Astrocyte (in vitro differentiated cells and primary cell): ENCODE measurements at regions not wholly inside any gene's neighbourhood (a gene's known extent, or its start where the extent isn't known, plus 50 kb on each side); places are given as distances from the start of the nearest gene placed in this dataset.

Experiments used
- DNase-seq: peaks from one replicate; pipeline ENCODE4 v3.0.0-alpha.2; 2010; ENCODE audit warnings: low read depth
- FAIRE-seq: peaks from 2 replicates; lab custom pipeline; 2011; peaks lifted over from hg19 to GRCh38; lab: Jason Lieb, UNC
- H2AFZ ChIP-seq: 2 replicates; pipeline ENCODE4 v1.6.0; 2012; ENCODE audit warnings: low read depth, low read length, inconsistent platforms
- H3K27ac ChIP-seq: 2 replicates; pipeline ENCODE4 v1.5.1; 2011; ENCODE audit warnings: low read depth, low read length, inconsistent platforms
- H3K27me3 ChIP-seq: 2 replicates; pipeline ENCODE4 v1.6.0; 2011; ENCODE audit warnings: low read length, inconsistent platforms; ENCODE audit not compliant: insufficient read depth
- H3K36me3 ChIP-seq: 2 replicates; pipeline ENCODE4 v1.5.1; 2011; ENCODE audit warnings: low read length, inconsistent platforms; ENCODE audit not compliant: insufficient read depth
- H3K4me1 ChIP-seq: 2 replicates; pipeline ENCODE4 v1.5.1; 2011; ENCODE audit warnings: low read length, inconsistent platforms; ENCODE audit not compliant: insufficient read depth
- H3K4me2 ChIP-seq: 2 replicates; pipeline ENCODE4 v1.6.0; 2012; ENCODE audit warnings: low read length, inconsistent platforms
- H3K4me3 ChIP-seq: 2 replicates; pipeline ENCODE4 v1.5.1; 2011; ENCODE audit warnings: low read depth, mild to moderate bottlenecking, low read length, inconsistent platforms; ENCODE audit not compliant: insufficient read depth
- H3K79me2 ChIP-seq: 2 replicates; pipeline ENCODE4 v1.6.0; 2012; ENCODE audit warnings: mild to moderate bottlenecking, low read length, inconsistent platforms; ENCODE audit not compliant: insufficient read depth
- H3K9ac ChIP-seq: 2 replicates; pipeline ENCODE4 v1.6.0; 2012; ENCODE audit warnings: mild to moderate bottlenecking, low read length, inconsistent platforms
- H3K9me3 ChIP-seq: 2 replicates; pipeline ENCODE4 v1.5.1; 2012; ENCODE audit warnings: low read depth, mild to moderate bottlenecking, low read length, inconsistent platforms; ENCODE audit not compliant: insufficient read depth
- H4K20me1 ChIP-seq: 2 replicates; pipeline ENCODE4 v1.6.0; 2012; ENCODE audit warnings: low read length, inconsistent platforms; ENCODE audit not compliant: insufficient read depth
- H3K27ac Mint-ChIP-seq: one replicate; pipeline ENCODE4 v1.8.0; 2021; ENCODE audit warnings: mild to moderate bottlenecking, mixed read lengths; ENCODE audit not compliant: unreplicated experiment
- H3K27me3 Mint-ChIP-seq: one replicate; pipeline ENCODE4 v1.8.0; 2021; ENCODE audit warnings: low read depth, mixed read lengths; ENCODE audit not compliant: unreplicated experiment
- H3K36me3 Mint-ChIP-seq: one replicate; pipeline ENCODE4 v1.8.0; 2021; ENCODE audit warnings: low read depth, mixed read lengths; ENCODE audit not compliant: unreplicated experiment
- H3K4me1 Mint-ChIP-seq: one replicate; pipeline ENCODE4 v1.8.0; 2021; ENCODE audit warnings: low read depth, mixed read lengths; ENCODE audit not compliant: unreplicated experiment
- H3K4me3 Mint-ChIP-seq: one replicate; pipeline ENCODE4 v1.8.0; 2021; ENCODE audit warnings: mild to moderate bottlenecking, moderate library complexity, mixed read lengths; ENCODE audit not compliant: unreplicated experiment
- H3K9me3 Mint-ChIP-seq: one replicate; pipeline ENCODE4 v1.8.0; 2021; ENCODE audit warnings: mild to moderate bottlenecking, mixed read lengths; ENCODE audit not compliant: unreplicated experiment
- EZH2 ChIP-seq: IDR thresholded peaks from 2 replicates; pipeline ENCODE4 v1.6.1; 2012; ENCODE audit warnings: mild to moderate bottlenecking, low read length, inconsistent platforms; ENCODE audit not compliant: insufficient read depth
- TF ChIP-seq, protein P1 (sequence below): IDR thresholded peaks from 2 replicates; pipeline ENCODE4 v1.5.1; 2011; ENCODE audit warnings: low read depth, mild to moderate bottlenecking, inconsistent platforms, low read length, moderate library complexity; ENCODE audit not compliant: insufficient read depth

DNA sequence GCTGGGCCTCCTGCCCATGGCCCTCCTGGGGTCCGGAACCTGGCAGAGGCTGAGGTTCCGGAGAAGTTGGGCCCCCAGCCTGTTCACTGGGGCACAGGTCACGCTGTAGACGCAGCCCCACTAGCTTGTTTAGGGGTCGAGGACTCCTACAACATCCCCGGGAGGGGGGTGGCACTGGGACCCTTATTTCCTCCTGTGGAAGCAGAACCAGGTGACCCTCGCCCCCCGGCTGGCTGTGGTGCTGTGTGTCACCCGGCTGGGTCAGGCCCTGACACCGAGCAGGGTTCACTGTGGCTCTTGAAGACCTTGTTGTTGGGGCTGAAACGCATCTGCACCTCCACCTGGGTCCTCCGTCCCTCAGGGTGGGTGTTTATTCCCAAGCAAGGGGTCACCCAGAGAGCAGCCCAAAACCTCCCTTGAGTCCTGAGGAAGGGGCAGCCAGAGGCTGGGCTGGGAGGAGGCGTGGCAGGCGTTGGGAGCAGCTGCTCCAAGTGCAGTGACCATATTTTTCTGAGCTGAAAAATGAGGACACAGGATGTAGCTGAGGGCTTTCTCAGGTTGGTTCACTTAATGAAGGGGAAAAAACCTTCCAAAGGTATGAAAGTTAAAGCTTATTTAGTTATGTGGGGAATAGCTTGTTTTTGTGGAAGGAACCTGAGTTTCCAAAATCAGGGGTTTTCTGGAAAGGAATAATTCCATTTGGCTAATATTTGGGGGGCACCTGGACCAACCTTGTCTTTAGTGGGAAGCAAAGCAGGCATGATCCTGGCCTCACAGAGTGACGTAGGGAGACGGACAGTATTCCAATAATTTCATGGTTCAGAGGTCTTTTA, 164.7 kb upstream of the IER5L start:
- H3K27me3 Mint-ChIP-seq = peaks cover 3% of the 10 kb centered on the region
- no peak overlapping the region for H3K27ac Mint-ChIP-seq
- FAIRE-seq (no peak), DNase-seq (no peak)
- Histone ChIP-seq H2AFZ (no peak overlapping the region), H4K20me1 (no peaks in the 10 kb centered on the region), H3K4me3 (no peak overlapping the region), H3K79me2 (no peaks in the 10 kb centered on the region), H3K9ac (no peak overlapping the region), H3K9me3 (no peaks in the 10 kb centered on the region), H3K27ac (no peak overlapping the region), H3K4me2 (no peak overlapping the region), H3K36me3 (no peaks in the 10 kb centered on the region), H3K4me1 (peaks cover 11% of the 10 kb centered on the region), H3K27me3 (no peaks in the 10 kb centered on the region)
- H3K9me3 Mint-ChIP-seq = peaks cover 1% of the 10 kb centered on the region
- H3K36me3 Mint-ChIP-seq = peaks cover 3% of the 10 kb centered on the region
- H3K4me3 Mint-ChIP-seq = no peak overlapping the region
- TF ChIP-seq, protein P1, sequence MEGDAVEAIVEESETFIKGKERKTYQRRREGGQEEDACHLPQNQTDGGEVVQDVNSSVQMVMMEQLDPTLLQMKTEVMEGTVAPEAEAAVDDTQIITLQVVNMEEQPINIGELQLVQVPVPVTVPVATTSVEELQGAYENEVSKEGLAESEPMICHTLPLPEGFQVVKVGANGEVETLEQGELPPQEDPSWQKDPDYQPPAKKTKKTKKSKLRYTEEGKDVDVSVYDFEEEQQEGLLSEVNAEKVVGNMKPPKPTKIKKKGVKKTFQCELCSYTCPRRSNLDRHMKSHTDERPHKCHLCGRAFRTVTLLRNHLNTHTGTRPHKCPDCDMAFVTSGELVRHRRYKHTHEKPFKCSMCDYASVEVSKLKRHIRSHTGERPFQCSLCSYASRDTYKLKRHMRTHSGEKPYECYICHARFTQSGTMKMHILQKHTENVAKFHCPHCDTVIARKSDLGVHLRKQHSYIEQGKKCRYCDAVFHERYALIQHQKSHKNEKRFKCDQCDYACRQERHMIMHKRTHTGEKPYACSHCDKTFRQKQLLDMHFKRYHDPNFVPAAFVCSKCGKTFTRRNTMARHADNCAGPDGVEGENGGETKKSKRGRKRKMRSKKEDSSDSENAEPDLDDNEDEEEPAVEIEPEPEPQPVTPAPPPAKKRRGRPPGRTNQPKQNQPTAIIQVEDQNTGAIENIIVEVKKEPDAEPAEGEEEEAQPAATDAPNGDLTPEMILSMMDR = no peak
- no peak for TF ChIP-seq EZH2
- H3K4me1 Mint-ChIP-seq = peaks cover 2% of the 10 kb centered on the region

DNA sequence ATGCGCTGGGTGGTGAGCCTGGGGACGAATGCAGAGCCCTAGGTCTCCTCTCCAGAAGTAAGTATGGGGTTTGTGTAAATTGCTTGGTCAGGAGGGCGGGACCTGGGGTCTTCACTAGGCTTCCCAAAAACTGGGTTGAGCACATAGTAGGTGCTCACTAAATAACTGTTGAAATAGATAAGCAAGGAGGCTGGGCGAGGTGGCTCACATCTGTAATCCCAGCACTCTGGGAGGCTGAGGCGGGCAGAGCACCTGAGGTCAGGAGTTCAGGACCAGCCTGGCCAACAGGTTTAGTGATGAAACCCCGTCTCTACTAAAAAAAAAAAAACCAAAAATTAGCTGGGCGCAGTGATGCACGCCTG, 163.9 kb upstream of the IER5L start:
- no peak overlapping the region for H3K9ac ChIP-seq
- H3K4me2 ChIP-seq = no peak overlapping the region
- H3K4me3 Mint-ChIP-seq = no peak overlapping the region
- H3K4me1 ChIP-seq = peaks cover 19% of the 10 kb centered on the region
- DNase-seq (no peak), FAIRE-seq (no peak)
- no peaks in the 10 kb centered on the region for H3K27me3 ChIP-seq
- peaks cover 3% of the 10 kb centered on the region for H3K36me3 Mint-ChIP-seq
- no peak overlapping the region for H3K27ac ChIP-seq
- no peaks in the 10 kb centered on the region for H3K9me3 ChIP-seq
- no peak for TF ChIP-seq EZH2
- TF ChIP-seq, protein P1 = no peak
- H3K79me2 ChIP-seq = no peaks in the 10 kb centered on the region
- no peak overlapping the region for H2AFZ ChIP-seq
- no peaks in the 10 kb centered on the region for H4K20me1 ChIP-seq
- peaks cover 3% of the 10 kb centered on the region for H3K27me3 Mint-ChIP-seq
- no peaks in the 10 kb centered on the region for H3K36me3 ChIP-seq
- no peak overlapping the region for H3K27ac Mint-ChIP-seq
- H3K4me1 Mint-ChIP-seq = peaks cover 6% of the 10 kb centered on the region
- no peak overlapping the region for H3K4me3 ChIP-seq
- H3K9me3 Mint-ChIP-seq = peaks cover 1% of the 10 kb centered on the region
